GM23338 (cell line): ENCODE measurements at regions not wholly inside any gene's neighbourhood (a gene's known extent, or its start where the extent isn't known, plus 50 kb on each side); places are given as distances from the start of the nearest gene placed in this dataset.

Experiments used
- ATAC-seq: fragments of 200-7000 bp; cut with Tn5 transposase; 3 replicates; pipeline ENCODE4 v1.9.1; 2020
- DNase-seq: peaks from one replicate; pipeline ENCODE4 v3.0.0-alpha.2; 2015; ENCODE audit warnings: low spot score
- H2AFZ ChIP-seq: fragments of 200-600 bp; sonication (generic); 2 replicates; pipeline ENCODE4 v1.8.0; 2016; ENCODE audit warnings: antibody characterized with exemption, mild to moderate bottlenecking, moderate library complexity
- H3F3A ChIP-seq: fragments of 200-600 bp; sonication (generic); replicated peaks from 2 replicates; pipeline ENCODE4 v1.8.0; 2017; ENCODE audit warnings: antibody characterized with exemption, mixed run types, low read depth
- H3K27ac ChIP-seq: fragments of 200-600 bp; sonication (generic); 2 replicates; pipeline ENCODE4 v1.6.1; 2016; ENCODE audit warnings: low read depth
- H3K27me3 ChIP-seq: fragments of 200-600 bp; sonication (generic); 2 replicates; pipeline ENCODE4 v1.8.0; 2016; ENCODE audit warnings: mild to moderate bottlenecking, mixed run types, moderate library complexity; ENCODE audit not compliant: insufficient read depth
- H3K36me3 ChIP-seq: fragments of 200-600 bp; sonication (generic); 2 replicates; pipeline ENCODE4 v1.8.0; 2016; ENCODE audit warnings: mild to moderate bottlenecking; ENCODE audit not compliant: insufficient read depth
- H3K4me1 ChIP-seq: fragments of 200-600 bp; sonication (generic); 2 replicates; pipeline ENCODE4 v1.8.0; 2016; ENCODE audit warnings: mild to moderate bottlenecking, moderate library complexity; ENCODE audit not compliant: insufficient read depth
- H3K4me2 ChIP-seq: fragments of 200-600 bp; sonication (generic); 2 replicates; pipeline ENCODE4 v1.7.1; 2017; ENCODE audit warnings: mixed run types
- H3K4me3 ChIP-seq: fragments of 200-600 bp; sonication (generic); 2 replicates; pipeline ENCODE4 v1.6.1; 2016; ENCODE audit warnings: mixed run types
- H3K79me2 ChIP-seq: fragments of 200-600 bp; sonication (generic); replicated peaks from 2 replicates; pipeline ENCODE4 v1.8.0; 2017; ENCODE audit warnings: mild to moderate bottlenecking; ENCODE audit not compliant: insufficient read depth
- H3K9me2 ChIP-seq: fragments of 200-600 bp; sonication (generic); 2 replicates; pipeline ENCODE4 v1.8.0; 2017; ENCODE audit not compliant: insufficient read depth
- H4K20me1 ChIP-seq: fragments of 200-600 bp; sonication (generic); replicated peaks from 2 replicates; pipeline ENCODE4 v1.8.0; 2017; ENCODE audit warnings: mild to moderate bottlenecking; ENCODE audit not compliant: insufficient read depth
- H3K27ac Mint-ChIP-seq: 2 replicates; pipeline ENCODE4 v1.8.0; 2020; ENCODE audit warnings: inconsistent platforms, mild to moderate bottlenecking, moderate library complexity, mixed read lengths
- H3K27me3 Mint-ChIP-seq: 3 replicates; pipeline ENCODE4 v1.8.0; 2022; ENCODE audit warnings: low read depth, mild to moderate bottlenecking, moderate library complexity, mixed read lengths, inconsistent platforms; ENCODE audit not compliant: insufficient read depth, poor library complexity
- H3K36me3 Mint-ChIP-seq: 3 replicates; pipeline ENCODE4 v1.8.0; 2021; ENCODE audit warnings: low read depth, mild to moderate bottlenecking, inconsistent platforms, moderate library complexity, mixed read lengths
- H3K4me1 Mint-ChIP-seq: 3 replicates; pipeline ENCODE4 v1.8.0; 2020; ENCODE audit warnings: mild to moderate bottlenecking, inconsistent platforms, mixed read lengths
- H3K4me3 Mint-ChIP-seq: 3 replicates; pipeline ENCODE4 v1.8.0; 2021; ENCODE audit warnings: moderate library complexity, mild to moderate bottlenecking, inconsistent platforms, mixed read lengths
- H3K9me3 Mint-ChIP-seq: 3 replicates; pipeline ENCODE4 v1.8.0; 2020; ENCODE audit warnings: moderate library complexity, mild to moderate bottlenecking, inconsistent platforms, mixed read lengths
- CREB1 ChIP-seq: fragments of 250-450 bp; sonication (Bioruptor Pico); IDR thresholded peaks from 2 replicates; pipeline ENCODE4 v1.5.0; 2020; ENCODE audit warnings: low read depth, mild to moderate bottlenecking, moderate library complexity
- CTCF ChIP-seq, 2 experiments: fragments of 200-600 bp in 1 of 2; sonication (generic) in 1 of 2; conservative IDR thresholded peaks; 2 replicates each; pipeline versions ENCODE4 v1.5.1 to v1.6.1; 2016 to 2017; ENCODE audit warnings: antibody characterized with exemption in 2 of 2, low read depth in 2 of 2, mild to moderate bottlenecking in 2 of 2, moderate library complexity in 1 of 2
- EZH2 ChIP-seq: fragments of 200-600 bp; sonication (generic); IDR thresholded peaks from one replicate; pipeline ENCODE4 v1.8.0; 2017; ENCODE audit warnings: antibody characterized with exemption, mild to moderate bottlenecking, low read depth; ENCODE audit not compliant: unreplicated experiment
- EZH2phosphoT487 ChIP-seq: fragments of 200-600 bp; sonication (generic); IDR thresholded peaks from one replicate; pipeline ENCODE4 v1.8.1; 2018; ENCODE audit warnings: antibody characterized with exemption; ENCODE audit not compliant: unreplicated experiment
- JUNB ChIP-seq: IDR thresholded peaks from one replicate; pipeline ENCODE4 v1.6.1; 2016; ENCODE audit warnings: antibody characterized with exemption; ENCODE audit not compliant: unreplicated experiment
- NANOG ChIP-seq: IDR thresholded peaks from 2 replicates; pipeline ENCODE4 v1.6.1; 2016; ENCODE audit warnings: antibody characterized with exemption, borderline replicate concordance
- POLR2AphosphoS5 ChIP-seq: IDR thresholded peaks from 2 replicates; pipeline ENCODE4 v1.6.1; 2016; ENCODE audit warnings: antibody characterized with exemption, low read depth
- REST ChIP-seq: IDR thresholded peaks from one replicate; pipeline ENCODE4 v1.6.1; 2018; ENCODE audit warnings: antibody characterized with exemption; ENCODE audit not compliant: unreplicated experiment
- STAT1 ChIP-seq: IDR thresholded peaks from one replicate; pipeline ENCODE4 v1.6.1; 2016; ENCODE audit warnings: antibody characterized with exemption; ENCODE audit not compliant: unreplicated experiment
- ZNF114 ChIP-seq: fragments of 250-450 bp; sonication (Bioruptor Pico); IDR thresholded peaks from 2 replicates; pipeline ENCODE4 v1.5.0; 2020; ENCODE audit warnings: mild to moderate bottlenecking, moderate library complexity
- ZNF331 ChIP-seq: fragments of 250-450 bp; sonication (Bioruptor Pico); IDR thresholded peaks from 2 replicates; pipeline ENCODE4 v1.5.0; 2020; ENCODE audit warnings: low read depth, mild to moderate bottlenecking, moderate library complexity
- ZNF462 ChIP-seq: fragments of 250-450 bp; sonication (Bioruptor Pico); IDR thresholded peaks from 2 replicates; pipeline ENCODE4 v1.5.0; 2020; ENCODE audit warnings: mild to moderate bottlenecking, moderate library complexity
- TF ChIP-seq, protein P1 (sequence below): IDR thresholded peaks from 2 replicates; pipeline ENCODE4 v1.6.1; 2016; ENCODE audit warnings: antibody characterized with exemption

DNA sequence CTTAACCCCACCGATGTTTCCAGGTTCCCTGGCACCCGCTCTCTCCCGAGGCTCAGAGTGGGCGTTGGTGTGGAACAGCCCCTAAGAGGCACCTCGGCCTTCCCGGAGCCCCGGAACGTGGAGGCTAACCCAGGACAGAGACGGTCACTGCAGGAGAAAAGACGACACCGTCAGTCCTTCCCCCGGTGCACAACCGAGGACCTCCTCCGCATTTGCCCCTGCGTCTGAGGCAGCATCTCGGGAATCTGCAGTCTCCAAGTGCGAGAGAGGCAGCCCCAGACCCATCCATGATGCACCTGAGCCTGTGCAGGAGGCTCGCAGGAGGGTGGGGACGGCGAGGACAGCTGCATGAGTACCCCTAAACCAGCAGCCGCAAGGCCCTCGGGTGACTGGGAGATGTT is 204.9 kb upstream of the SALL3 start:
- ATAC-seq (no peak), DNase-seq (no peak)
- Histone ChIP-seq H3K9me2 (no peaks in the 10 kb centered on the region), H4K20me1 (no peaks in the 10 kb centered on the region), H3K36me3 (no peaks in the 10 kb centered on the region), H3F3A (no peaks in the 10 kb centered on the region), H3K4me1 (no peaks in the 10 kb centered on the region), H3K27me3 (no peaks in the 10 kb centered on the region), H3K4me3 (no peak overlapping the region), H3K79me2 (no peaks in the 10 kb centered on the region), H3K4me2 (no peak overlapping the region), H2AFZ (no peak overlapping the region), H3K27ac (no peak overlapping the region)
- Mint-ChIP-seq H3K27ac (no peak overlapping the region), H3K4me1 (peaks cover 3% of the 10 kb centered on the region; the same call in 1 of the 3 replicates), H3K4me3 (no peak overlapping the region), H3K9me3 (peaks cover 96% of the 10 kb centered on the region), H3K36me3 (peaks cover 27% of the 10 kb centered on the region), H3K27me3 (peaks cover 12% of the 10 kb centered on the region)
- TF ChIP-seq STAT1 (no peak), POLR2AphosphoS5 (no peak), REST (no peak), CTCF (conservative IDR thresholded peaks at IDR 0.05; ENCODE audit: low read depth in 2 of 2) (no peak), ZNF331 (CRISPR knock-in tag) (no peak), EZH2phosphoT487 (no peak), NANOG (no peak), JUNB (no peak), ZNF114 (CRISPR knock-in tag) (no peak), CREB1 (CRISPR knock-in tag) (no peak), ZNF462 (no peak), EZH2 (no peak)
- TF ChIP-seq, protein P1, sequence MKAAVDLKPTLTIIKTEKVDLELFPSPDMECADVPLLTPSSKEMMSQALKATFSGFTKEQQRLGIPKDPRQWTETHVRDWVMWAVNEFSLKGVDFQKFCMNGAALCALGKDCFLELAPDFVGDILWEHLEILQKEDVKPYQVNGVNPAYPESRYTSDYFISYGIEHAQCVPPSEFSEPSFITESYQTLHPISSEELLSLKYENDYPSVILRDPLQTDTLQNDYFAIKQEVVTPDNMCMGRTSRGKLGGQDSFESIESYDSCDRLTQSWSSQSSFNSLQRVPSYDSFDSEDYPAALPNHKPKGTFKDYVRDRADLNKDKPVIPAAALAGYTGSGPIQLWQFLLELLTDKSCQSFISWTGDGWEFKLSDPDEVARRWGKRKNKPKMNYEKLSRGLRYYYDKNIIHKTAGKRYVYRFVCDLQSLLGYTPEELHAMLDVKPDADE = no peak
